ENCODE measurements at regions not wholly inside any gene's neighbourhood (a gene's known extent, or its start where the extent isn't known, plus 50 kb on each side); places are given as distances from the start of the nearest gene placed in this dataset.

GRCh38 chr5:20572614-20573013, 584.6 kb upstream of the CDH18 start:
- no peaks in the 10 kb centered on the region for H3K4me1 ChIP-seq (ENCODE audit: control insufficient read depth, insufficient read depth, low read length)
- H3K27ac ChIP-seq (ENCODE audit: extremely low read depth, low read depth, low read length) = no peak overlapping the region
- CTCF ChIA-PET = no interaction called here
- H3K9me3 ChIP-seq (ENCODE audit: control insufficient read depth, insufficient read depth, low read depth, low read length) = no peaks in the 10 kb centered on the region
- no peak for TF ChIP-seq ZNF157 (tag by site-specific recombination; IDR thresholded peaks at IDR 0.05)
- TF ChIP-seq ZNF354C (tag by site-specific recombination; IDR thresholded peaks at IDR 0.05; ENCODE audit: borderline replicate concordance, low read depth) = no peak
- no peak for TF ChIP-seq WT1 (tag by site-specific recombination; IDR thresholded peaks at IDR 0.05)
- TF ChIP-seq YY1 (tag by site-specific recombination; IDR thresholded peaks at IDR 0.05) = no peak
- no peak for TF ChIP-seq ZFHX2 (tag by site-specific recombination; conservative IDR thresholded peaks at IDR 0.05)
- TF ChIP-seq ZEB2 (tag by site-specific recombination; IDR thresholded peaks at IDR 0.05) = no peak
- no peak for TF ChIP-seq PRDM2 (tag by site-specific recombination; IDR thresholded peaks at IDR 0.05; ENCODE audit: borderline replicate concordance)
- no peak for TF ChIP-seq ZSCAN23 (tag by site-specific recombination; IDR thresholded peaks at IDR 0.05)
- no peak for TF ChIP-seq KLF16 (tag by site-specific recombination; IDR thresholded peaks at IDR 0.05)
- TF ChIP-seq ZNF513 (tag by site-specific recombination; IDR thresholded peaks at IDR 0.05) = no peak
- no peaks in the 10 kb centered on the region for H3K36me3 ChIP-seq (ENCODE audit: control insufficient read depth in 2 of 2, insufficient read depth in 1 of 2, low read length in 2 of 2)
- no peak overlapping the region for H3K4me3 ChIP-seq (ENCODE audit: low read depth, low read length)
- POLR2A ChIA-PET = no interaction called here

- Histone ChIP-seq H3K4me1 (ENCODE audit: control insufficient read depth, insufficient read depth, low read length) (no peaks in the 10 kb centered on the region), H3K4me3 (ENCODE audit: low read depth, low read length) (no peak overlapping the region), H3K36me3 (ENCODE audit: control insufficient read depth in 2 of 2, insufficient read depth in 1 of 2, low read length in 2 of 2) (no peaks in the 10 kb centered on the region), H3K9me3 (ENCODE audit: control insufficient read depth, insufficient read depth, low read depth, low read length) (no peaks in the 10 kb centered on the region), H3K27ac (ENCODE audit: extremely low read depth, low read depth, low read length) (no peak overlapping the region)
- ChIA-PET CTCF (no interaction called here), POLR2A (no interaction called here)
- no peak for TF ChIP-seq ZBTB21 (tag by site-specific recombination; IDR thresholded peaks at IDR 0.05)
- TF ChIP-seq ZBTB48 (tag by site-specific recombination; IDR thresholded peaks at IDR 0.05) = no peak
- TF ChIP-seq ZNF837 (tag by site-specific recombination; IDR thresholded peaks at IDR 0.05) = no peak
- TF ChIP-seq SP7 (tag by site-specific recombination; IDR thresholded peaks at IDR 0.05) = no peak
- no peak for TF ChIP-seq ATF2 (tag by site-specific recombination; IDR thresholded peaks at IDR 0.05; ENCODE audit: low read depth)
- TF ChIP-seq ZNF549 (tag by site-specific recombination; IDR thresholded peaks at IDR 0.05) = no peak
- no peak for TF ChIP-seq ELK4 (IDR thresholded peaks at IDR 0.05; ENCODE audit: borderline replicate concordance, low read depth, low read length)
- no peak for TF ChIP-seq SP3 (tag by site-specific recombination; IDR thresholded peaks at IDR 0.05)
- TF ChIP-seq ZNF404 (tag by site-specific recombination; IDR thresholded peaks at IDR 0.05) = no peak
- TF ChIP-seq ZXDB (tag by site-specific recombination; IDR thresholded peaks at IDR 0.05) = no peak
- no peak for TF ChIP-seq ZNF518A (tag by site-specific recombination; conservative IDR thresholded peaks at IDR 0.05; ENCODE audit: low read depth)
- TF ChIP-seq ZNF791 (tag by site-specific recombination; IDR thresholded peaks at IDR 0.05) = no peak
These were observed 582.5 kb upstream of the CDH18 start for GRCh38 chr5:20570486-20570885.
